HCT116 (cell line): ENCODE measurements at regions not wholly inside any gene's neighbourhood (a gene's known extent, or its start where the extent isn't known, plus 50 kb on each side); places are given as distances from the start of the nearest gene placed in this dataset.

Source experiments
- ATAC-seq: fragments of 200-7000 bp; cut with Tn5 transposase; 2 replicates; pipeline ENCODE4 v1.9.1; 2020; ENCODE audit warnings: mild to moderate bottlenecking, moderate library complexity
- BruUV-seq: library from RNA; stranded (reverse); fragments of 400-500 nt; replicated peaks from 2 replicates; lab custom pipeline; 2021; lab: Mats Ljungman, UMichigan
- CTCF ChIA-PET: fragments of 300-600 bp; sonication (Branson Sonifier 250); formaldehyde crosslinking; loops from one replicate; lab custom pipeline; 2021; ENCODE audit warnings: antibody characterized with exemption; lab: Charles Lee
- POLR2A ChIA-PET: fragments of 300-600, 350-600 bp; sonication (Branson Sonifier 250); formaldehyde crosslinking; loops from one replicate; lab custom pipeline; 2021; ENCODE audit warnings: antibody characterized with exemption; lab: Charles Lee
- RAD21 ChIA-PET, 2 experiments: fragments of 300-600 bp; sonication (Branson Sonifier 250); formaldehyde crosslinking; loops; one replicate each; lab custom pipeline; 2023; ENCODE audit warnings: low total read pairs in 2 of 2; ENCODE audit not compliant: uncharacterized antibody in 2 of 2, unreplicated experiment in 2 of 2, low non-redundant PET in 1 of 2; lab: Charles Lee
- DNase-seq: peaks from one replicate; pipeline ENCODE4 v3.0.0-alpha.2; 2010; ENCODE audit warnings: low read depth, low spot score
- H2AFZ ChIP-seq: fragments of 200-600 bp; shearing (Covaris generic), sonication (generic); 2 replicates; pipeline ENCODE4 v1.6.1; 2017; ENCODE audit warnings: low read depth, mixed run types, mixed read lengths, antibody characterized with exemption, low read length; ENCODE audit not compliant: poor library complexity, severe bottlenecking
- H3K27ac ChIP-seq: 2 replicates; pipeline ENCODE4 v1.5.1; 2012; ENCODE audit warnings: low read depth, low read length
- H3K27me3 ChIP-seq: fragments of 200-600 bp; sonication (generic); 2 replicates; pipeline ENCODE4 v1.6.1; 2016; ENCODE audit warnings: mixed run types, low read length, mixed read lengths; ENCODE audit not compliant: insufficient read depth
- H3K36me3 ChIP-seq, 2 experiments: fragments of 200-500 bp in 1 of 2; fragments of 200-600 bp in 1 of 2; sonication (Bioruptor generic) in 1 of 2; sonication (generic) in 1 of 2; 2 replicates each; pipeline versions ENCODE4 v1.5.1 to v1.6.1; 2014 to 2016; ENCODE audit warnings: low read length in 2 of 2, inconsistent platforms in 1 of 2, mixed read lengths in 1 of 2, mixed run types in 1 of 2; ENCODE audit not compliant: insufficient read depth in 2 of 2, control insufficient read depth in 1 of 2
- H3K4me1 ChIP-seq, 2 experiments: fragments of 200-600 bp in 1 of 2; sonication (generic) in 1 of 2; 2 replicates each; pipeline versions ENCODE4 v1.5.1 to v1.6.1; 2012 to 2017; ENCODE audit warnings: low read length in 2 of 2, inconsistent platforms in 1 of 2, mild to moderate bottlenecking in 1 of 2, mixed read lengths in 1 of 2, mixed run types in 1 of 2, moderate library complexity in 1 of 2; ENCODE audit not compliant: insufficient read depth in 2 of 2, control insufficient read depth in 1 of 2
- H3K4me2 ChIP-seq: fragments of 200-600 bp; sonication (generic); 2 replicates; pipeline ENCODE4 v1.6.1; 2017; ENCODE audit warnings: mixed run types, low read length, mixed read lengths
- H3K4me3 ChIP-seq, 2 experiments: fragments of 200-600 bp in 1 of 2; sonication (generic) in 1 of 2; replicated peaks in 1 of 2; 2 replicates each; pipeline ENCODE4 v1.5.1; 2011 to 2016; ENCODE audit warnings: low read length in 2 of 2, control low read depth in 1 of 2, low read depth in 1 of 2, mild to moderate bottlenecking in 1 of 2, mixed read lengths in 1 of 2, mixed run types in 1 of 2
- H3K79me2 ChIP-seq: fragments of 200-600 bp; sonication (generic); 2 replicates; pipeline ENCODE4 v1.6.1; 2017; ENCODE audit warnings: mild to moderate bottlenecking, mixed run types, low read length, moderate library complexity, mixed read lengths; ENCODE audit not compliant: insufficient read depth
- H3K9ac ChIP-seq: fragments of 200-600 bp; sonication (generic); 2 replicates; pipeline ENCODE4 v1.6.1; 2016; ENCODE audit warnings: low read length, mixed read lengths
- H3K9me2 ChIP-seq: fragments of 200-600 bp; sonication (generic), shearing (Covaris generic); 2 replicates; pipeline ENCODE4 v1.6.1; 2017; ENCODE audit warnings: mixed run types, mild to moderate bottlenecking, moderate library complexity; ENCODE audit not compliant: insufficient read depth
- H3K9me3 ChIP-seq, 2 experiments: fragments of 200-500 bp in 1 of 2; fragments of 200-600 bp in 1 of 2; sonication (Bioruptor generic) in 1 of 2; sonication (generic) in 1 of 2; 2 replicates each; pipeline ENCODE4 v1.6.1; 2014 to 2017; ENCODE audit warnings: low read length in 2 of 2, mixed read lengths in 2 of 2, inconsistent platforms in 1 of 2, low read depth in 1 of 2, mild to moderate bottlenecking in 1 of 2, mixed run types in 1 of 2, moderate library complexity in 1 of 2; ENCODE audit not compliant: control insufficient read depth in 1 of 2, insufficient read depth in 1 of 2
- H4K20me1 ChIP-seq: fragments of 200-600 bp; sonication (generic), shearing (Covaris generic); 2 replicates; pipeline ENCODE4 v1.6.1; 2017; ENCODE audit warnings: mixed run types, mild to moderate bottlenecking, moderate library complexity; ENCODE audit not compliant: insufficient read depth
- CBX3 ChIP-seq: IDR thresholded peaks from 2 replicates; pipeline ENCODE4 v1.6.1; 2012; ENCODE audit warnings: low read depth
- CEBPB ChIP-seq: IDR thresholded peaks from 2 replicates; pipeline ENCODE4 v1.6.1; 2012; ENCODE audit warnings: low read depth
- EGR1 ChIP-seq: IDR thresholded peaks from 2 replicates; pipeline ENCODE4 v1.6.1; 2012; ENCODE audit warnings: low read depth
- ELF1 ChIP-seq: IDR thresholded peaks from 2 replicates; pipeline ENCODE4 v1.6.1; 2012; ENCODE audit warnings: low read depth, borderline replicate concordance
- FOSL1 ChIP-seq: IDR thresholded peaks from 2 replicates; pipeline ENCODE4 v1.6.1; 2012; ENCODE audit warnings: low read depth
- JUND ChIP-seq: IDR thresholded peaks from 2 replicates; pipeline ENCODE4 v1.6.1; 2012
- POLR2A ChIP-seq: IDR thresholded peaks from 2 replicates; pipeline ENCODE4 v1.7.0; 2011; ENCODE audit warnings: borderline replicate concordance; ENCODE audit not compliant: insufficient read depth, insufficient read length; ENCODE audit errors: extremely low read depth
- RAD21 ChIP-seq: IDR thresholded peaks from 2 replicates; pipeline ENCODE4 v1.6.1; 2012; ENCODE audit warnings: low read depth, mild to moderate bottlenecking
- REST ChIP-seq: IDR thresholded peaks from 2 replicates; pipeline ENCODE4 v1.6.1; 2012; ENCODE audit warnings: low read depth
- SIN3A ChIP-seq: IDR thresholded peaks from 2 replicates; pipeline ENCODE4 v1.6.1; 2012; ENCODE audit warnings: low read depth
- SP1 ChIP-seq: IDR thresholded peaks from 2 replicates; pipeline ENCODE4 v1.6.1; 2012; ENCODE audit warnings: low read depth
- SRF ChIP-seq: IDR thresholded peaks from 2 replicates; pipeline ENCODE4 v1.6.1; 2012; ENCODE audit warnings: low read depth
- YY1 ChIP-seq: IDR thresholded peaks from 2 replicates; pipeline ENCODE4 v1.6.1; 2011; ENCODE audit warnings: low read length, low read depth, moderate library complexity, mild to moderate bottlenecking; ENCODE audit not compliant: insufficient replicate concordance; ENCODE audit errors: extremely low read depth
- ZNF274 ChIP-seq: fragments of 200-500 bp; sonication (Bioruptor generic); IDR thresholded peaks from 2 replicates; pipeline ENCODE4 v1.6.1; 2014; ENCODE audit warnings: mild to moderate bottlenecking, low read depth, low read length, inconsistent platforms
- intact Hi-C: fragments of 100-400 bp; cut with micrococcal nuclease; formaldehyde crosslinking; loops from 2 replicates; pipeline ENCODE4 v1.10.0; 2022
- TF ChIP-seq, protein P1 (sequence below): IDR thresholded peaks from 2 replicates; pipeline ENCODE4 v1.6.1; 2012
- TF ChIP-seq, protein P2 (sequence below): IDR thresholded peaks from 2 replicates; pipeline ENCODE4 v1.6.1; 2011; ENCODE audit warnings: mild to moderate bottlenecking, low read length, moderate library complexity; ENCODE audit not compliant: insufficient replicate concordance; ENCODE audit errors: extremely low read depth
- TF ChIP-seq, protein P3 (sequence below): IDR thresholded peaks from 2 replicates; pipeline ENCODE4 v1.6.1; 2012

GRCh38 chr14:35197015-35197414, 74.7 kb downstream of the PRORP start:
- Histone ChIP-seq H3K27ac (no peak overlapping the region), H3K36me3 (no peaks in the 10 kb centered on the region), H4K20me1 (no peaks in the 10 kb centered on the region), H3K4me1 (peaks cover 8 to 20% of the 10 kb centered on the region in 2 experiments), H3K9me2 (no peaks in the 10 kb centered on the region), H3K27me3 (no peaks in the 10 kb centered on the region)
- intact Hi-C loops: no loop called here
- no TSS peak for BruUV-seq
- DNase-seq: peak; percentile 62
- POLR2A ChIA-PET: no interaction called here
- RAD21 ChIA-PET: no interaction called here
- TF ChIP-seq FOSL1: peak; percentile 41; the same call in 1 of the 2 replicates
- 0 out of 2 replicates have a peak, but pooled peaks have one; percentile 15 for TF ChIP-seq CBX3
- TF ChIP-seq, protein P1, sequence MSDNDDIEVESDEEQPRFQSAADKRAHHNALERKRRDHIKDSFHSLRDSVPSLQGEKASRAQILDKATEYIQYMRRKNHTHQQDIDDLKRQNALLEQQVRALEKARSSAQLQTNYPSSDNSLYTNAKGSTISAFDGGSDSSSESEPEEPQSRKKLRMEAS: no peak
- TF ChIP-seq, all 23 proteins: peak for 2
- H3K9ac ChIP-seq: no peak overlapping the region
- H3K79me2 ChIP-seq: no peaks in the 10 kb centered on the region
- CTCF ChIA-PET: interaction anchor here (1.3 kb wide), 1 partner anchor 18 kb away, joined by 4 read pairs; no protein-coding TSS in a partner anchor
- H3K4me2 ChIP-seq: peak overlapping the region; percentile 34
- H2AFZ ChIP-seq: no peak overlapping the region
- H3K9me3 ChIP-seq: no peaks in the 10 kb centered on the region
- H3K4me3 ChIP-seq: no peak overlapping the region
- peak; percentile 66 for ATAC-seq

DNA sequence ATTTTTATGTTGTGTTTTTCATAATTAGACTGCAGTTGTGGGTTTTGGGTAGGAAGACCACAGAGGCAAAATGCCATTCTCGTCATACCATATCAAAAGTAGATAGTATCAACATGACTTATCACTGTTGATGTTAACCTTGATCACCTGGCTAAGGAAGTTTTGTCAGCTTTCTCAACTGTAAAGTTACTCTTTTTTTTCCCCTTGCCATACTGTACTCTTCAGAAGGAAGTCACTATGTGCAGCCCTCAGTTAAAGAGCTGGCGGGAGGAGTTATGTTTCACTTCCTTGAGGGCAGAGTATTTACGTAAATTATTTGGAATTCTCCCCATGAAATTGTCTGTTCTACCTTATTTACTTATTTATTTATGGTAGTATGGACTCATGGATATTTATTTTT, 78.7 kb downstream of the PRORP start:
- no peak for ATAC-seq
- no peak overlapping the region for H3K27ac ChIP-seq
- TF ChIP-seq SIN3A (no peak), EGR1 (no peak), ELF1 (no peak), REST (no peak), JUND (no peak), ZNF274 (no peak), RAD21 (no peak), SP1 (no peak), CEBPB (no peak), SRF (no peak), POLR2A (no peak), YY1 (no peak)
- TF ChIP-seq, protein P2, sequence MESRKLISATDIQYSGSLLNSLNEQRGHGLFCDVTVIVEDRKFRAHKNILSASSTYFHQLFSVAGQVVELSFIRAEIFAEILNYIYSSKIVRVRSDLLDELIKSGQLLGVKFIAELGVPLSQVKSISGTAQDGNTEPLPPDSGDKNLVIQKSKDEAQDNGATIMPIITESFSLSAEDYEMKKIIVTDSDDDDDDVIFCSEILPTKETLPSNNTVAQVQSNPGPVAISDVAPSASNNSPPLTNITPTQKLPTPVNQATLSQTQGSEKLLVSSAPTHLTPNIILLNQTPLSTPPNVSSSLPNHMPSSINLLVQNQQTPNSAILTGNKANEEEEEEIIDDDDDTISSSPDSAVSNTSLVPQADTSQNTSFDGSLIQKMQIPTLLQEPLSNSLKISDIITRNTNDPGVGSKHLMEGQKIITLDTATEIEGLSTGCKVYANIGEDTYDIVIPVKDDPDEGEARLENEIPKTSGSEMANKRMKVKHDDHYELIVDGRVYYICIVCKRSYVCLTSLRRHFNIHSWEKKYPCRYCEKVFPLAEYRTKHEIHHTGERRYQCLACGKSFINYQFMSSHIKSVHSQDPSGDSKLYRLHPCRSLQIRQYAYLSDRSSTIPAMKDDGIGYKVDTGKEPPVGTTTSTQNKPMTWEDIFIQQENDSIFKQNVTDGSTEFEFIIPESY: no peak
- TF ChIP-seq, protein P3, sequence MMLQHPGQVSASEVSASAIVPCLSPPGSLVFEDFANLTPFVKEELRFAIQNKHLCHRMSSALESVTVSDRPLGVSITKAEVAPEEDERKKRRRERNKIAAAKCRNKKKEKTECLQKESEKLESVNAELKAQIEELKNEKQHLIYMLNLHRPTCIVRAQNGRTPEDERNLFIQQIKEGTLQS: no peak

More for the DNA sequence above, 78.7 kb downstream of the PRORP start:
- POLR2A ChIA-PET: no interaction called here
- H3K27me3 ChIP-seq: no peaks in the 10 kb centered on the region
- no peaks in the 10 kb centered on the region for H3K79me2 ChIP-seq
- H4K20me1 ChIP-seq: no peaks in the 10 kb centered on the region
- intact Hi-C loops: no loop called here
- H3K36me3 ChIP-seq: no peaks in the 10 kb centered on the region
- RAD21 ChIA-PET: no interaction called here
- H3K9me2 ChIP-seq: no peaks in the 10 kb centered on the region
- DNase-seq: no peak
- no peak overlapping the region for H3K9ac ChIP-seq
- CTCF ChIA-PET: no interaction called here
- BruUV-seq: no TSS peak
- no peak overlapping the region for H2AFZ ChIP-seq
- H3K9me3 ChIP-seq: no peaks in the 10 kb centered on the region
- no peak overlapping the region for H3K4me2 ChIP-seq
- no peak overlapping the region for H3K4me3 ChIP-seq
- H3K4me1 ChIP-seq: peaks cover 8 to 20% of the 10 kb centered on the region in 2 experiments
